ENCODE measurements at regions not wholly inside any gene's neighbourhood (a gene's known extent, or its start where the extent isn't known, plus 50 kb on each side); places are given as distances from the start of the nearest gene placed in this dataset.

DNA sequence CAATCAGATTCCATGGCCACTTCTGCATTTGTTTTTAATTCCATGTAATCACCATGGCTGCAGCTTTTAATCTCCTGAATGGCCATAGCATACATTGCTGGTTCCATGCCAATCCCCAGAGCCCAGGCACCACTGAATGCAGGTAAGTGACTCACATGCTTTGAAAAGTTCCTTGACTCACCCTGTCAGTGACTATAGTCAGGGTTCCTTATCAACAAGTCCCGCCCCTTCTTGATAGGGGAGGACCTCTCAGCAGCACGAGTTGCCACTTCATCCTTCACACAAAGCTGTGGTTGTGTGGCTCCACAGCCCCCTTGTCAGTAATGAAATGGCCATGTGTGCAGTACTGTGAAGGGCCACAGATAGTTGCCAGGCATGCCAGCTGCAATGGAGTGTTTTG is 516.6 kb downstream of the PPARGC1A start:
- Histone ChIP-seq H3K4me1 (ENCODE audit: insufficient read depth, low read length) (no peaks in the 10 kb centered on the region), H3K27ac (ENCODE audit: low read depth in 1 of 2, low read length in 2 of 2) (no peak overlapping the region), H3K4me3 (ENCODE audit: low read length) (no peak overlapping the region), H3K27me3 (ENCODE audit: control insufficient read depth in 1 of 2, insufficient read depth in 2 of 2, low read length in 2 of 2) (no peaks in the 10 kb centered on the region), H3K9me3 (ENCODE audit: control insufficient read depth in 1 of 2, insufficient read depth in 1 of 2, low read length in 2 of 2) (no peaks in the 10 kb centered on the region), H3K36me3 (ENCODE audit: insufficient read depth, low read length) (no peaks in the 10 kb centered on the region)
- DNase-seq = no peak
- Mint-ChIP-seq H3K4me3 (no peak overlapping the region), H3K4me1 (ENCODE audit: low read depth) (no peaks in the 10 kb centered on the region), H3K9me3 (no peaks in the 10 kb centered on the region), H3K27me3 (no peaks in the 10 kb centered on the region), H3K27ac (no peak overlapping the region), H3K36me3 (ENCODE audit: low read depth) (no peaks in the 10 kb centered on the region)
- ChIA-PET CTCF (no interaction called here), POLR2A (no interaction called here)
- ATAC-seq (ENCODE audit: poor library complexity) = no peak
- TF ChIP-seq, protein P1, sequence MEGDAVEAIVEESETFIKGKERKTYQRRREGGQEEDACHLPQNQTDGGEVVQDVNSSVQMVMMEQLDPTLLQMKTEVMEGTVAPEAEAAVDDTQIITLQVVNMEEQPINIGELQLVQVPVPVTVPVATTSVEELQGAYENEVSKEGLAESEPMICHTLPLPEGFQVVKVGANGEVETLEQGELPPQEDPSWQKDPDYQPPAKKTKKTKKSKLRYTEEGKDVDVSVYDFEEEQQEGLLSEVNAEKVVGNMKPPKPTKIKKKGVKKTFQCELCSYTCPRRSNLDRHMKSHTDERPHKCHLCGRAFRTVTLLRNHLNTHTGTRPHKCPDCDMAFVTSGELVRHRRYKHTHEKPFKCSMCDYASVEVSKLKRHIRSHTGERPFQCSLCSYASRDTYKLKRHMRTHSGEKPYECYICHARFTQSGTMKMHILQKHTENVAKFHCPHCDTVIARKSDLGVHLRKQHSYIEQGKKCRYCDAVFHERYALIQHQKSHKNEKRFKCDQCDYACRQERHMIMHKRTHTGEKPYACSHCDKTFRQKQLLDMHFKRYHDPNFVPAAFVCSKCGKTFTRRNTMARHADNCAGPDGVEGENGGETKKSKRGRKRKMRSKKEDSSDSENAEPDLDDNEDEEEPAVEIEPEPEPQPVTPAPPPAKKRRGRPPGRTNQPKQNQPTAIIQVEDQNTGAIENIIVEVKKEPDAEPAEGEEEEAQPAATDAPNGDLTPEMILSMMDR (IDR thresholded peaks at IDR 0.05) = no peak
- intact Hi-C loops (cut with DNase I, micrococcal nuclease) = no loop called here

DNA sequence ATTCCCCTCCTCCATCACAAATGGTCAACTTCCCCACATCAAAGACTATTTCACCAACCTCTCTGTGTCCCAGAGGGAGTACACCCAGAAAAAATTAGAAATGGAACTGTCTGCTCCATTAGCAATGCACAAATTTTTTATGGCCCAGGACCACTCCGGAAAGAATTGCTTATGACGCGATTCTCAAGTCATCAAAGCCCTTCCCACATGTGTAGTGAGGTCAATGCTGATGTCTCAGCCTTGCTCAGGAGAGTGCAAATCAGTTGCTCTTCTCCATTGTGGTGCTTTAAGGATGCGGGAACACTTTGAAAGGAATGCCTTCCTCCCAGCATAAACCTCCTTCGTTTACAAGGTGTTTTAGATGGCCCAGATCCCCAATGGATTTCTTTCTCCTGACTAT is 518.3 kb downstream of the PPARGC1A start:
- Histone ChIP-seq H3K36me3 (ENCODE audit: insufficient read depth, low read length) (no peaks in the 10 kb centered on the region), H3K27me3 (ENCODE audit: control insufficient read depth in 1 of 2, insufficient read depth in 2 of 2, low read length in 2 of 2) (no peaks in the 10 kb centered on the region), H3K4me1 (ENCODE audit: insufficient read depth, low read length) (no peaks in the 10 kb centered on the region), H3K27ac (ENCODE audit: low read depth in 1 of 2, low read length in 2 of 2) (no peak overlapping the region), H3K9me3 (ENCODE audit: control insufficient read depth in 1 of 2, insufficient read depth in 1 of 2, low read length in 2 of 2) (no peaks in the 10 kb centered on the region), H3K4me3 (ENCODE audit: low read length) (no peak overlapping the region)
- Mint-ChIP-seq H3K36me3 (ENCODE audit: low read depth) (no peaks in the 10 kb centered on the region), H3K4me3 (no peak overlapping the region), H3K27ac (no peak overlapping the region), H3K27me3 (no peaks in the 10 kb centered on the region), H3K4me1 (ENCODE audit: low read depth) (no peaks in the 10 kb centered on the region), H3K9me3 (no peaks in the 10 kb centered on the region)
- ChIA-PET CTCF (no interaction called here), POLR2A (no interaction called here)
- TF ChIP-seq, protein P1 (IDR thresholded peaks at IDR 0.05) = no peak
- ATAC-seq (ENCODE audit: poor library complexity) (no peak), DNase-seq (no peak)
- intact Hi-C loops (cut with DNase I, micrococcal nuclease) = no loop called here

DNA sequence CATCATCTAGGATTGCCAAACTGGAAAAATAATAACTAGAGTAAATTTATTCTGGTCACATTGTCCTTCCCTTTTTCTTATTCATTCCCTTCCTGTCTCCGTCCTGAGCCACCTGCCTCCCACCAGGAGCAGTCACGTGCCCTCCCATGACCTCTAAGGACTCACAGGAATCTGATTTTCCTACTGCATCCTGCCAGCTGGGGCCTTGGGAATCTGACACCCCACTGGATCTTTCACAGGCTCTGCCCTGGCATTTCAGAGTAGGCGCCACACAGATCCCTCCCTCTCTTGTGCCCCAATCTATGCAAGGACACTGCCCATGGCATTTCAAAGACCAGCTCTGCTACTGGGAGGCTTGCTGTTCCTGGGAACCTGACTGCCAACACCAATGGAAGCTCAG is 520.5 kb downstream of the PPARGC1A start:
- H3K4me1 ChIP-seq (ENCODE audit: insufficient read depth, low read length) = no peaks in the 10 kb centered on the region
- POLR2A ChIA-PET = no interaction called here
- CTCF ChIA-PET = no interaction called here

More for the DNA sequence above, 520.5 kb downstream of the PPARGC1A start:
- Mint-ChIP-seq H3K4me1 (ENCODE audit: low read depth) (no peaks in the 10 kb centered on the region), H3K4me3 (no peak overlapping the region), H3K27ac (no peak overlapping the region), H3K9me3 (no peaks in the 10 kb centered on the region), H3K36me3 (ENCODE audit: low read depth) (no peaks in the 10 kb centered on the region), H3K27me3 (no peaks in the 10 kb centered on the region)
- Histone ChIP-seq H3K36me3 (ENCODE audit: insufficient read depth, low read length) (no peaks in the 10 kb centered on the region), H3K27me3 (ENCODE audit: control insufficient read depth in 1 of 2, insufficient read depth in 2 of 2, low read length in 2 of 2) (no peaks in the 10 kb centered on the region), H3K27ac (ENCODE audit: low read depth in 1 of 2, low read length in 2 of 2) (no peak overlapping the region), H3K4me3 (ENCODE audit: low read length) (no peak overlapping the region), H3K9me3 (ENCODE audit: control insufficient read depth in 1 of 2, insufficient read depth in 1 of 2, low read length in 2 of 2) (no peaks in the 10 kb centered on the region)
- DNase-seq = no peak
- no peak for ATAC-seq (ENCODE audit: poor library complexity)
- intact Hi-C loops (cut with DNase I, micrococcal nuclease) = no loop called here
- TF ChIP-seq, protein P1 (IDR thresholded peaks at IDR 0.05) = no peak

All from CD4-positive, alpha-beta T cell (primary cell).